HEK293T (cell line): ENCODE measurements at regions not wholly inside any gene's neighbourhood (a gene's known extent, or its start where the extent isn't known, plus 50 kb on each side); places are given as distances from the start of the nearest gene placed in this dataset.

ENCODE experiments used
- BHLHE40 ChIP-seq: fragments of 450-650 bp; IDR thresholded peaks from 2 replicates; pipeline ENCODE4 v1.6.1; 2016; ENCODE audit warnings: mild to moderate bottlenecking, moderate library complexity, borderline replicate concordance
- ELF4 ChIP-seq: fragments of 450-650 bp; IDR thresholded peaks from 2 replicates; pipeline ENCODE4 v1.6.1; 2017; ENCODE audit warnings: antibody characterized with exemption
- FOXM1 ChIP-seq: fragments of 450-650 bp; IDR thresholded peaks from 2 replicates; pipeline ENCODE4 v1.6.1; 2017; ENCODE audit warnings: mild to moderate bottlenecking, borderline replicate concordance
- NFRKB ChIP-seq: fragments of 450-650 bp; IDR thresholded peaks from 2 replicates; pipeline ENCODE4 v1.6.1; 2016; ENCODE audit warnings: mild to moderate bottlenecking, moderate library complexity
- SP1 ChIP-seq: fragments of 450-650 bp; IDR thresholded peaks from 2 replicates; pipeline ENCODE4 v1.6.1; 2017
- TARDBP ChIP-seq: fragments of 450-650 bp; IDR thresholded peaks from 2 replicates; pipeline ENCODE4 v1.6.1; 2016

DNA sequence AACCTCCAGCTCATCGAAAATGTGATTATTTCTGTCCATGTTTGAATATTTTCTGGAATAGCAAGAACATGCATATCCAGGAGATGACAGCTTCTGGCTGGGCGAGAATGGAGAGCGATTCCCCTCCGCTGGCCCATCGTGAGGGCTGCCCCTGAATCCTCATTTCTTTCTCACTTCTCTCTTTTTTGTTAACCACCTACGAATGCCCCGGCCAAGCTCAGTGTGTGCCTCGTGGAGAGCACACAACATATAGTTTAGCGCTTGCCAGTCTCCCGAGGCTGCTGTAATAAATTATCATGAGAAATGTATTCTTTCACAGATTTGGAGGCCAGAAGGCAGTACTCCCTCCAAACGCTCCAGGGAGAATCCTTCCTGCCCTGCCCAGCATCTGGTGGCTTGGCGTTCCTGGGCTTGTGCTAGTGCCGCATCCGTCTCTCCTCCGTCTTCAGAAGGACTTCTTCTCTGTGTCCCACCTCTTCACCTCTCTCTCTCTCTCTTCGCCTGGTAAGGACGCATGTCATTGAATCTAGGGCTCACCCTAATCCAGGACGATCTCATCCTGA, 1306.0 kb downstream of the TBC1D22A start:
- TF ChIP-seq FOXM1 = no peak
- TF ChIP-seq TARDBP = no peak
- TF ChIP-seq ELF4 = no peak
- no peak for TF ChIP-seq BHLHE40
- no peak for TF ChIP-seq NFRKB
- TF ChIP-seq SP1 = no peak
